Loucy (cell line): ENCODE measurements at regions not wholly inside any gene's neighbourhood (a gene's known extent, or its start where the extent isn't known, plus 50 kb on each side); places are given as distances from the start of the nearest gene placed in this dataset.

Experiments
- H2AFZ ChIP-seq: fragments of 200-600 bp; sonication (generic); 2 replicates; pipeline ENCODE4 v1.6.0; 2016; ENCODE audit warnings: antibody characterized with exemption, mild to moderate bottlenecking, low read length, moderate library complexity
- H3F3A ChIP-seq: fragments of 200-600 bp; 2 replicates; pipeline ENCODE4 v1.6.0; 2016; ENCODE audit warnings: antibody characterized with exemption, low read depth, mild to moderate bottlenecking
- H3K27me3 ChIP-seq: fragments of 200-600 bp; sonication (generic); 2 replicates; pipeline ENCODE4 v1.6.1; 2014; ENCODE audit warnings: low read length, mild to moderate bottlenecking; ENCODE audit not compliant: insufficient read depth, poor library complexity, severe bottlenecking
- H3K36me3 ChIP-seq: fragments of 200-600 bp; sonication (generic); 2 replicates; pipeline ENCODE4 v1.6.1; 2016; ENCODE audit warnings: low read length; ENCODE audit not compliant: insufficient read depth
- H3K4me1 ChIP-seq: fragments of 200-600 bp; sonication (generic); 2 replicates; pipeline ENCODE4 v1.5.1; 2014; ENCODE audit warnings: low read length, mild to moderate bottlenecking; ENCODE audit not compliant: insufficient read depth, poor library complexity, severe bottlenecking
- H3K4me2 ChIP-seq: fragments of 200-600 bp; sonication (generic); 2 replicates; pipeline ENCODE4 v1.6.0; 2014; ENCODE audit warnings: antibody characterized with exemption, low read length, low read depth, mild to moderate bottlenecking; ENCODE audit not compliant: poor library complexity, severe bottlenecking
- H3K4me3 ChIP-seq: fragments of 200-600 bp; sonication (generic); 2 replicates; pipeline ENCODE4 v1.5.1; 2014; ENCODE audit warnings: low read length, mild to moderate bottlenecking, mixed read lengths; ENCODE audit not compliant: poor library complexity, severe bottlenecking
- H3K79me2 ChIP-seq: fragments of 200-600 bp; sonication (generic); 2 replicates; pipeline ENCODE4 v1.6.1; 2014; ENCODE audit warnings: low read length; ENCODE audit not compliant: insufficient read depth
- H3K9ac ChIP-seq: fragments of 200-600 bp; sonication (generic); 2 replicates; pipeline ENCODE4 v1.6.0; 2014; ENCODE audit warnings: mild to moderate bottlenecking, low read depth, low read length, moderate library complexity; ENCODE audit not compliant: poor library complexity, severe bottlenecking
- H3K9me2 ChIP-seq: fragments of 200-600 bp; sonication (generic); replicated peaks from 2 replicates; pipeline ENCODE4 v1.6.1; 2016; ENCODE audit warnings: low read depth, low read length, mixed read lengths
- H3K9me3 ChIP-seq: fragments of 200-600 bp; sonication (generic); 2 replicates; pipeline ENCODE4 v1.6.1; 2014; ENCODE audit warnings: mild to moderate bottlenecking, antibody characterized with exemption, low read length, low read depth; ENCODE audit not compliant: insufficient read depth
- H4K20me1 ChIP-seq: fragments of 200-600 bp; sonication (generic); 2 replicates; pipeline ENCODE4 v1.6.0; 2014; ENCODE audit warnings: antibody characterized with exemption, low read length, mild to moderate bottlenecking; ENCODE audit not compliant: insufficient read depth, poor library complexity, severe bottlenecking
- EZH2phosphoT487 ChIP-seq: fragments of 200-600 bp; IDR thresholded peaks from 2 replicates; pipeline ENCODE4 v1.6.1; 2018; ENCODE audit warnings: antibody characterized with exemption, mild to moderate bottlenecking, moderate library complexity, borderline replicate concordance
- TF ChIP-seq, protein P1 (sequence below): fragments of 200-600 bp; sonication (generic); conservative IDR thresholded peaks from 2 replicates; pipeline ENCODE4 v1.5.1; 2014; ENCODE audit warnings: mild to moderate bottlenecking, antibody characterized with exemption, low read length

GRCh38 chr12:98294051-98294805 lies 221.2 kb upstream of the TMPO start:
- Histone ChIP-seq H3K9me2 (no peaks in the 10 kb centered on the region), H3K9me3 (no peaks in the 10 kb centered on the region), H4K20me1 (no peaks in the 10 kb centered on the region), H3K4me2 (no peak overlapping the region), H3K36me3 (no peaks in the 10 kb centered on the region), H3K4me3 (no peak overlapping the region), H3K4me1 (no peaks in the 10 kb centered on the region), H3K27me3 (no peaks in the 10 kb centered on the region), H3F3A (no peaks in the 10 kb centered on the region), H3K9ac (no peak overlapping the region), H3K79me2 (no peaks in the 10 kb centered on the region), H2AFZ (no peak overlapping the region)
- no peak for TF ChIP-seq EZH2phosphoT487
- TF ChIP-seq, protein P1, sequence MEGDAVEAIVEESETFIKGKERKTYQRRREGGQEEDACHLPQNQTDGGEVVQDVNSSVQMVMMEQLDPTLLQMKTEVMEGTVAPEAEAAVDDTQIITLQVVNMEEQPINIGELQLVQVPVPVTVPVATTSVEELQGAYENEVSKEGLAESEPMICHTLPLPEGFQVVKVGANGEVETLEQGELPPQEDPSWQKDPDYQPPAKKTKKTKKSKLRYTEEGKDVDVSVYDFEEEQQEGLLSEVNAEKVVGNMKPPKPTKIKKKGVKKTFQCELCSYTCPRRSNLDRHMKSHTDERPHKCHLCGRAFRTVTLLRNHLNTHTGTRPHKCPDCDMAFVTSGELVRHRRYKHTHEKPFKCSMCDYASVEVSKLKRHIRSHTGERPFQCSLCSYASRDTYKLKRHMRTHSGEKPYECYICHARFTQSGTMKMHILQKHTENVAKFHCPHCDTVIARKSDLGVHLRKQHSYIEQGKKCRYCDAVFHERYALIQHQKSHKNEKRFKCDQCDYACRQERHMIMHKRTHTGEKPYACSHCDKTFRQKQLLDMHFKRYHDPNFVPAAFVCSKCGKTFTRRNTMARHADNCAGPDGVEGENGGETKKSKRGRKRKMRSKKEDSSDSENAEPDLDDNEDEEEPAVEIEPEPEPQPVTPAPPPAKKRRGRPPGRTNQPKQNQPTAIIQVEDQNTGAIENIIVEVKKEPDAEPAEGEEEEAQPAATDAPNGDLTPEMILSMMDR, result no peak

DNA sequence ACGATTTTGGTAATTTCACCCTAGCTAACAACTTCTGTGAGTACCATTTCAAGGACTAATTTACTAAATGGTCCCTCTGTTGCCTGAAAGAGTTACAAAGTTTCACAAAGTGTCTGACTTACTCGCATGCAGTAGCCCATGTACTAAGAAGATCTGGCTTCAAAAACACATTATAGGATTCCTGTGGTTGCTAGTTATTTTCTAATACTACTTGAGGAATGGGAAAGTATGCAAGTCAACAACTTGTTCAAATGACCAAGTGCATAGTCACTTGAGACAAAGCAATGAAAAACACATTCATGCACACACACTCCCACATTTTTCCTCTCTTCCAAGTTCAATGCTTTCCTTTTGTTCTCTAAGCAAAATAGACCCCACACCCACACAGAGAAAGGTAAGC lies 219.7 kb upstream of the TMPO start:
- no peak overlapping the region for H3K4me3 ChIP-seq
- H2AFZ ChIP-seq, result no peak overlapping the region
- no peak overlapping the region for H3K9ac ChIP-seq
- no peaks in the 10 kb centered on the region for H3K36me3 ChIP-seq
- no peaks in the 10 kb centered on the region for H3K4me1 ChIP-seq
- no peak overlapping the region for H3K4me2 ChIP-seq
- no peaks in the 10 kb centered on the region for H4K20me1 ChIP-seq
- H3K9me3 ChIP-seq, result no peaks in the 10 kb centered on the region
- H3K27me3 ChIP-seq, result no peaks in the 10 kb centered on the region
- H3K9me2 ChIP-seq, result no peaks in the 10 kb centered on the region
- no peak for TF ChIP-seq EZH2phosphoT487
- TF ChIP-seq, protein P1, result no peak
- H3K79me2 ChIP-seq, result no peaks in the 10 kb centered on the region
- no peaks in the 10 kb centered on the region for H3F3A ChIP-seq

GRCh38 chr12:98296462-98297079 lies 218.8 kb upstream of the TMPO start:
- Histone ChIP-seq H3K9me3 (no peaks in the 10 kb centered on the region), H3K27me3 (no peaks in the 10 kb centered on the region), H3K36me3 (no peaks in the 10 kb centered on the region), H3K4me3 (no peak overlapping the region), H3K79me2 (no peaks in the 10 kb centered on the region), H4K20me1 (no peaks in the 10 kb centered on the region), H3K9me2 (no peaks in the 10 kb centered on the region), H3K4me1 (no peaks in the 10 kb centered on the region), H2AFZ (no peak overlapping the region), H3K4me2 (no peak overlapping the region), H3F3A (no peaks in the 10 kb centered on the region), H3K9ac (no peak overlapping the region)
- TF ChIP-seq, protein P1, result no peak
- TF ChIP-seq EZH2phosphoT487, result no peak
